ENCODE measurements at regions not wholly inside any gene's neighbourhood (a gene's known extent, or its start where the extent isn't known, plus 50 kb on each side); places are given as distances from the start of the nearest gene placed in this dataset.

DNA sequence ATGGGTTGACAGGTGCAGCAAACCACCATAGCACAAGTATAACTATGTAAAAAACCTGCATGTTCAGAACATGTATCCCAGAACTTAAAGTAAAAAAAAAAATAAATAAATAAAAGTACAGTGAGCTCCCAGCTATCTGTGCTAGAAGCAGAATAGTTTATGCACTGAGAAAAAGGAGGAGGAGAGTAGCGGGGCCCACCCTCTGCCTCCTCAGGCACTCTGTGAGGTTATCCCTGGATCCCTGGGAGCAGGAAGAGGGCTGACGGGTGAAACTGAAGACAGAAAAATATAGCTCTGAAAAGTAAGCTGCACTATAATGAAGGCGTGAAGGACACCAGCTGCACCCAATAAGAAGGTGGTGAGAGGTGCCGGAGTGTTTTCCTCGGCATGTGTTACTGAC is 117.2 kb downstream of the SIPA1L2 start:
- TF ChIP-seq, protein P1, sequence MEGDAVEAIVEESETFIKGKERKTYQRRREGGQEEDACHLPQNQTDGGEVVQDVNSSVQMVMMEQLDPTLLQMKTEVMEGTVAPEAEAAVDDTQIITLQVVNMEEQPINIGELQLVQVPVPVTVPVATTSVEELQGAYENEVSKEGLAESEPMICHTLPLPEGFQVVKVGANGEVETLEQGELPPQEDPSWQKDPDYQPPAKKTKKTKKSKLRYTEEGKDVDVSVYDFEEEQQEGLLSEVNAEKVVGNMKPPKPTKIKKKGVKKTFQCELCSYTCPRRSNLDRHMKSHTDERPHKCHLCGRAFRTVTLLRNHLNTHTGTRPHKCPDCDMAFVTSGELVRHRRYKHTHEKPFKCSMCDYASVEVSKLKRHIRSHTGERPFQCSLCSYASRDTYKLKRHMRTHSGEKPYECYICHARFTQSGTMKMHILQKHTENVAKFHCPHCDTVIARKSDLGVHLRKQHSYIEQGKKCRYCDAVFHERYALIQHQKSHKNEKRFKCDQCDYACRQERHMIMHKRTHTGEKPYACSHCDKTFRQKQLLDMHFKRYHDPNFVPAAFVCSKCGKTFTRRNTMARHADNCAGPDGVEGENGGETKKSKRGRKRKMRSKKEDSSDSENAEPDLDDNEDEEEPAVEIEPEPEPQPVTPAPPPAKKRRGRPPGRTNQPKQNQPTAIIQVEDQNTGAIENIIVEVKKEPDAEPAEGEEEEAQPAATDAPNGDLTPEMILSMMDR (optimal IDR thresholded peaks at IDR 0.05 in 1 of 3, IDR thresholded peaks at IDR 0.05 in 1 of 3, conservative IDR thresholded peaks at IDR 0.05 in 1 of 3; ENCODE audit: extremely low read depth in 1 of 3, insufficient read depth in 2 of 3, low read length in 3 of 3) = no peak
- TF ChIP-seq EZH2 (IDR thresholded peaks at IDR 0.05; ENCODE audit: low read length) = no peak
- Histone ChIP-seq H3K4me2 (ENCODE audit: control insufficient read depth, extremely low read depth, insufficient read depth, low read depth, low read length) (no peak overlapping the region), H3K9me1 (ENCODE audit: control insufficient read depth, extremely low read depth, insufficient read depth, low read length) (no peaks in the 10 kb centered on the region), H3K4me3 (ENCODE audit: control insufficient read depth in 2 of 3, extremely low read depth in 1 of 3, insufficient read depth in 2 of 3, low read depth in 1 of 3, low read length in 3 of 3) (no peak overlapping the region), H3K9ac (ENCODE audit: control insufficient read depth, extremely low read depth, insufficient read depth, low read length) (no peak overlapping the region), H3K36me3 (ENCODE audit: control insufficient read depth in 2 of 2, extremely low read depth in 1 of 2, insufficient read depth in 2 of 2, low read length in 2 of 2) (no peaks in the 10 kb centered on the region), H4K20me1 (ENCODE audit: control insufficient read depth, extremely low read depth, insufficient read depth, low read length) (no peaks in the 10 kb centered on the region), H3K4me1 (ENCODE audit: control insufficient read depth, extremely low read depth, insufficient read depth, low read length) (peaks cover 18% of the 10 kb centered on the region), H3K27me3 (ENCODE audit: control insufficient read depth, extremely low read depth, insufficient read depth, low read length) (no peaks in the 10 kb centered on the region), H3K27ac (ENCODE audit: control insufficient read depth, insufficient read depth, low read length) (no peak overlapping the region), H3K79me2 (ENCODE audit: control insufficient read depth, insufficient read depth, low read length) (no peaks in the 10 kb centered on the region), H2AFZ (ENCODE audit: control insufficient read depth, low read length) (no peak overlapping the region), H3K9me3 (ENCODE audit: control insufficient read depth, low read depth, low read length) (no peaks in the 10 kb centered on the region)
- FAIRE-seq (no peak), DNase-seq (ENCODE audit: low read depth, low spot score) (no peak)
- dilution Hi-C loops (cut with MboI; ENCODE audit: extremely low pct_ligation_motif_present, low sequenced_read_pairs) = no loop called here

DNA sequence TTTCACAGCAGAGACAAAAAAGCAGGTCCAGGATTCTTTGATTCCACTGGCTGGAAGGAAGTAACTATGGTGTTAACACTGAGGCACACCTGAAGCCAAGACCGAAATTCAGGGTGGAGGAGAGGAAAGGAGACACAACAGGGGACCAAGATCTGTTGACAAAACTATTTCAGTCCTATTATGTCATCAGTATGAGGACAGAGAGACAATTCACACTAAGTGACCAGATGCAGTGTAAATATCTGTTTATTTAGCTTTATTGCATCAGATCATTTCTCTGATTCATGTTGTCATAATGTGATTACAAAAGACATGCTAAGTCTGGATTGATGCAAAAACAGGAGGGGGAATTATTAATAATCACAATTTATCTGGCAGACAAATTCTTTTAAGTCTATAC is 118.8 kb downstream of the SIPA1L2 start:
- DNase-seq (ENCODE audit: low read depth, low spot score) (no peak), FAIRE-seq (no peak)
- Histone ChIP-seq H3K9me1 (ENCODE audit: control insufficient read depth, extremely low read depth, insufficient read depth, low read length) (no peaks in the 10 kb centered on the region), H3K4me3 (ENCODE audit: control insufficient read depth in 2 of 3, extremely low read depth in 1 of 3, insufficient read depth in 2 of 3, low read depth in 1 of 3, low read length in 3 of 3) (no peak overlapping the region), H4K20me1 (ENCODE audit: control insufficient read depth, extremely low read depth, insufficient read depth, low read length) (no peaks in the 10 kb centered on the region), H3K27ac (ENCODE audit: control insufficient read depth, insufficient read depth, low read length) (peak overlapping the region; percentile 13), H3K79me2 (ENCODE audit: control insufficient read depth, insufficient read depth, low read length) (no peaks in the 10 kb centered on the region), H3K36me3 (ENCODE audit: control insufficient read depth in 2 of 2, extremely low read depth in 1 of 2, insufficient read depth in 2 of 2, low read length in 2 of 2) (no peaks in the 10 kb centered on the region), H2AFZ (ENCODE audit: control insufficient read depth, low read length) (peak overlapping the region; percentile 27), H3K27me3 (ENCODE audit: control insufficient read depth, extremely low read depth, insufficient read depth, low read length) (no peaks in the 10 kb centered on the region), H3K4me2 (ENCODE audit: control insufficient read depth, extremely low read depth, insufficient read depth, low read depth, low read length) (peak overlapping the region; percentile 28), H3K4me1 (ENCODE audit: control insufficient read depth, extremely low read depth, insufficient read depth, low read length) (peaks cover 18% of the 10 kb centered on the region), H3K9me3 (ENCODE audit: control insufficient read depth, low read depth, low read length) (no peaks in the 10 kb centered on the region), H3K9ac (ENCODE audit: control insufficient read depth, extremely low read depth, insufficient read depth, low read length) (no peak overlapping the region)
- no peak for TF ChIP-seq EZH2 (IDR thresholded peaks at IDR 0.05; ENCODE audit: low read length)
- dilution Hi-C loops (cut with MboI; ENCODE audit: extremely low pct_ligation_motif_present, low sequenced_read_pairs) = no loop called here

DNA sequence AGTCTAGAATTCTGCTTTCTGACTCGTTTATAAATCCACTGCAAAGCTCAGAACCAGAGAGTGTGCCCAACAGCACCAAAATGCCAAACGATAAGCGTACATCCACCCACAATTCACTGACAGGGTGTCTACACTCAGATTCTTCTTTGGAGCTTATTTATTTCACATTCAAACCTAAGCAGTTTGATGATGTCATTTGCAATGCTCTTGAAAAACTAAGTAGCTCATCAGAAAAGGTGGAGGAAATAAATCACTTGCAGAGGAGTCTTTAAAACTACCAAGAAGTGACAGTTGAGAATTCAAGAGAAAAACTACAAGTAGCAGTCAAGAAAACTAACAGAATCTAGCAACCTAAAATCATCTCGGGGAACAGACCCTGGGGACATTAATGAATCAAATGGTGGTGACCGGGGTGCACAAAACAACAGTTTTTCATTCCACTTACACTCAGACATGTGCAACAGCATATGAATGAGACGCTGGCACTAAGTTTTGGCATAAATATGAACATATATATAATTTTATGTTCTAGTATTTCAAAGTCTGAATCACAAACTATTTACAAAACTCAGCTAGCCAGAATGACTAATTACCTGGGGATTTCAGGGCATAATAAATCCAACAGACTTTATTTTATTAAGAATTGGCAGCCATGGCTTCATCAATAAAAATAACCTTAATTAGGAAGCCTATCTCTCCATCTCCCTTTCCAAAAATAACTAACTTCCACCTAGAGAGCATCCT is 119.4 kb downstream of the SIPA1L2 start:
- Histone ChIP-seq H2AFZ (ENCODE audit: control insufficient read depth, low read length) (no peak overlapping the region), H3K4me3 (ENCODE audit: control insufficient read depth in 2 of 3, extremely low read depth in 1 of 3, insufficient read depth in 2 of 3, low read depth in 1 of 3, low read length in 3 of 3) (no peak overlapping the region)
- no peak for FAIRE-seq

More for the DNA sequence above, 119.4 kb downstream of the SIPA1L2 start:
- Histone ChIP-seq H3K27me3 (ENCODE audit: control insufficient read depth, extremely low read depth, insufficient read depth, low read length) (no peaks in the 10 kb centered on the region), H3K9me1 (ENCODE audit: control insufficient read depth, extremely low read depth, insufficient read depth, low read length) (no peaks in the 10 kb centered on the region), H3K4me1 (ENCODE audit: control insufficient read depth, extremely low read depth, insufficient read depth, low read length) (peaks cover 18% of the 10 kb centered on the region), H3K4me2 (ENCODE audit: control insufficient read depth, extremely low read depth, insufficient read depth, low read depth, low read length) (no peak overlapping the region), H4K20me1 (ENCODE audit: control insufficient read depth, extremely low read depth, insufficient read depth, low read length) (no peaks in the 10 kb centered on the region), H3K9ac (ENCODE audit: control insufficient read depth, extremely low read depth, insufficient read depth, low read length) (no peak overlapping the region), H3K79me2 (ENCODE audit: control insufficient read depth, insufficient read depth, low read length) (no peaks in the 10 kb centered on the region), H3K36me3 (ENCODE audit: control insufficient read depth in 2 of 2, extremely low read depth in 1 of 2, insufficient read depth in 2 of 2, low read length in 2 of 2) (no peaks in the 10 kb centered on the region), H3K9me3 (ENCODE audit: control insufficient read depth, low read depth, low read length) (no peaks in the 10 kb centered on the region), H3K27ac (ENCODE audit: control insufficient read depth, insufficient read depth, low read length) (peak overlapping the region; percentile 13)
- dilution Hi-C loops (cut with MboI; ENCODE audit: extremely low pct_ligation_motif_present, low sequenced_read_pairs) = no loop called here
- no peak for TF ChIP-seq EZH2 (IDR thresholded peaks at IDR 0.05; ENCODE audit: low read length)
- TF ChIP-seq, protein P1 (optimal IDR thresholded peaks at IDR 0.05 in 1 of 3, IDR thresholded peaks at IDR 0.05 in 1 of 3, conservative IDR thresholded peaks at IDR 0.05 in 1 of 3; ENCODE audit: extremely low read depth in 1 of 3, insufficient read depth in 2 of 3, low read length in 3 of 3) = no peak
- no peak for DNase-seq (ENCODE audit: low read depth, low spot score)

Data from keratinocyte (primary cell).